ENCODE measurements at regions not wholly inside any gene's neighbourhood (a gene's known extent, or its start where the extent isn't known, plus 50 kb on each side); places are given as distances from the start of the nearest gene placed in this dataset.

DNA sequence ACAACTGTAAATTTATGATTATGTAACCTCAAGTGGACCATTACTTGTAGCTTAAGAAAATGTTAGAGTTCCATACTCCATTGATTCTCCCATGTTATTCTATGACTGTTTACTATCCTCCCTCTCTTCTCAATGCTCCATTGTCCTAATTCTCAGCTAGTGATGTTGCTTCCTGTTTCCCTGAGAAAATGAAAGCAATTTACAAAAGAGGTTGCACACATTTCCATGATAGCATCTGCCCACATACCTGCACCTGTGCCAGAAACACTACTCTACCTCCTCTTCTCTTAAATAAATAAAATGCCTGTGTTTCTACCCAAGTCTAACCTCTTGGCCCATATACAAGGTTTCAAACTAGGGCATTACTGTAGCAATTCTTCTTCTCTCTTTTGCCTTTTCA is 1620.9 kb downstream of the FAM181B start:
- Histone ChIP-seq H3K9me3 (ENCODE audit: low read length) (no peaks in the 10 kb centered on the region), H3K9ac (ENCODE audit: low read length) (no peak overlapping the region), H3K4me3 (ENCODE audit: low read depth in 1 of 2, low read length in 2 of 2) (no peak overlapping the region), H3K4me1 (ENCODE audit: insufficient read depth, low read length) (no peaks in the 10 kb centered on the region), H3K36me3 (ENCODE audit: insufficient read depth, low read length) (no peaks in the 10 kb centered on the region), H3K27me3 (ENCODE audit: control insufficient read depth in 1 of 2, insufficient read depth in 2 of 2, low read length in 2 of 2) (no peaks in the 10 kb centered on the region), H3K27ac (ENCODE audit: low read depth, low read length) (no peak overlapping the region)

DNA sequence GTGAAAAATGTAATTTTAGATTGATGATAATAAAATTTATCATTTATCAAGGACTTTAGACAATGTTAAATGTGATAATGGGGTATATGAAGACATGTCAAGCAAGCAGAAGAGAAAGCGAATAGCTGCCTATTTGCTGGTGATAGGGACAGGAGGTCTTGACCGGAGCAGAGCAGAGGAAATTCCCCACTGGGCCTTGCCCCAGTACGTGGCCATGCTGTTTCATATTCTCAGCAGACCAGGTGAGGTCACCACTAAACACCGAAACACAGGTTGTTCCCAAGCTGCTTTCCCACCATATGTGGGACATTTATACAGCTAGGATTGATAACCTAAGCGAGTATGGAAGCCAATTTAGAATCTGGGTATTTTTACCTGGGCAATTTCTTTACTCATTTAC is 1629.6 kb downstream of the FAM181B start:
- no peak overlapping the region for H3K9ac ChIP-seq (ENCODE audit: low read length)
- no peak overlapping the region for H3K4me3 ChIP-seq (ENCODE audit: low read depth in 1 of 2, low read length in 2 of 2)
- no peak overlapping the region for H3K27ac ChIP-seq (ENCODE audit: low read depth, low read length)
- no peaks in the 10 kb centered on the region for H3K27me3 ChIP-seq (ENCODE audit: control insufficient read depth in 1 of 2, insufficient read depth in 2 of 2, low read length in 2 of 2)
- H3K36me3 ChIP-seq (ENCODE audit: insufficient read depth, low read length): no peaks in the 10 kb centered on the region
- no peaks in the 10 kb centered on the region for H3K9me3 ChIP-seq (ENCODE audit: low read length)
- H3K4me1 ChIP-seq (ENCODE audit: insufficient read depth, low read length): no peaks in the 10 kb centered on the region

DNA sequence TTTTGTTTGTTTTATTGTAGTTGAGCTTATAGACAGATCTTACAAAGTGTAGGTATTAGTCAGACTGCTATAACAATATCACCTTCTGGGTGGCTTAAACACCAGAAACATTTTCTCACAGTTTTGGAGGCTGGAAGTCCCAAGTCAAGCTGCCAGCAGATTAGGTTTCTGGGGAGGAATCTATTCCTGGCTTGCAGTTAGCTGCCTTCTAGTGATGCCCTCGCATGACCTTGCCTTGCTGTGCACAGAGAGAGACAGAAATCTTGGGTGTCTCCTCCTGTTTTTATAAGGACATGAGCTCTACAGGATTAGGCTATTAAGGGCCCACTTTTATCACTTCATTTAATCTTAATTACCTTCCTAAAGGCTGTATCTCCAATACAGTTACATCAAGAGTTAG is 1635.2 kb downstream of the FAM181B start:
- Histone ChIP-seq H3K4me3 (ENCODE audit: low read depth in 1 of 2, low read length in 2 of 2) (no peak overlapping the region), H3K9ac (ENCODE audit: low read length) (no peak overlapping the region), H3K36me3 (ENCODE audit: insufficient read depth, low read length) (no peaks in the 10 kb centered on the region), H3K27me3 (ENCODE audit: control insufficient read depth in 1 of 2, insufficient read depth in 2 of 2, low read length in 2 of 2) (no peaks in the 10 kb centered on the region), H3K9me3 (ENCODE audit: low read length) (no peaks in the 10 kb centered on the region), H3K27ac (ENCODE audit: low read depth, low read length) (no peak overlapping the region), H3K4me1 (ENCODE audit: insufficient read depth, low read length) (no peaks in the 10 kb centered on the region)

- Histone ChIP-seq H3K27me3 (ENCODE audit: control insufficient read depth in 1 of 2, insufficient read depth in 2 of 2, low read length in 2 of 2) (no peaks in the 10 kb centered on the region), H3K9ac (ENCODE audit: low read length) (no peak overlapping the region), H3K9me3 (ENCODE audit: low read length) (no peaks in the 10 kb centered on the region), H3K4me3 (ENCODE audit: low read depth in 1 of 2, low read length in 2 of 2) (no peak overlapping the region), H3K27ac (ENCODE audit: low read depth, low read length) (no peak overlapping the region), H3K36me3 (ENCODE audit: insufficient read depth, low read length) (no peaks in the 10 kb centered on the region), H3K4me1 (ENCODE audit: insufficient read depth, low read length) (no peaks in the 10 kb centered on the region)
These were observed 1641.1 kb downstream of the FAM181B start for GRCh38 chr11:81092522-81092921.

GRCh38 chr11:81089242-81089641 is 1644.4 kb downstream of the FAM181B start:
- no peaks in the 10 kb centered on the region for H3K4me1 ChIP-seq (ENCODE audit: insufficient read depth, low read length)
- no peaks in the 10 kb centered on the region for H3K27me3 ChIP-seq (ENCODE audit: control insufficient read depth in 1 of 2, insufficient read depth in 2 of 2, low read length in 2 of 2)
- no peak overlapping the region for H3K27ac ChIP-seq (ENCODE audit: low read depth, low read length)
- no peak overlapping the region for H3K9ac ChIP-seq (ENCODE audit: low read length)
- H3K9me3 ChIP-seq (ENCODE audit: low read length): no peaks in the 10 kb centered on the region
- H3K4me3 ChIP-seq (ENCODE audit: low read depth in 1 of 2, low read length in 2 of 2): no peak overlapping the region
- no peaks in the 10 kb centered on the region for H3K36me3 ChIP-seq (ENCODE audit: insufficient read depth, low read length)

DNA sequence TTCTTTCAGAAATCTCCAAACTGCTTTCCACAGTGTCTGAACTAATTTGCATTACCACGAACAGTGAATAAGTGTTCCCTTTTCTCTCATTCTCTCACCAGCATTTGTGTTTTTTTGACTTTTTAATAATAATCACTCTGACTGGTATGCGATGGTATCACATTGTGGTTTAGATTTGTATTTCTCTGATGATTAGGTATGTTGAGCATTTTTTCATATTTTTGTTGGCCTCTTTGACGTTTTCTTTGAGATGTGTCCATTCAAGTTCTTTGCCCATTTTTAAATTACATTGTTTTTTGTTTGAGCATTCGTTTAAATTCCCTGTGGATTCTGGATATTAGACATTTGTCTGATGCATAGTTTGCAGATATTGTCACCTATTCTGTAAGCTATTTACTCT is 1639.6 kb upstream of the TENM4 start:
- Histone ChIP-seq H3K27ac (ENCODE audit: low read depth, low read length) (no peak overlapping the region), H3K27me3 (ENCODE audit: control insufficient read depth in 1 of 2, insufficient read depth in 2 of 2, low read length in 2 of 2) (no peaks in the 10 kb centered on the region), H3K4me1 (ENCODE audit: insufficient read depth, low read length) (no peaks in the 10 kb centered on the region), H3K9me3 (ENCODE audit: low read length) (no peaks in the 10 kb centered on the region), H3K36me3 (ENCODE audit: insufficient read depth, low read length) (no peaks in the 10 kb centered on the region), H3K9ac (ENCODE audit: low read length) (no peak overlapping the region), H3K4me3 (ENCODE audit: low read depth in 1 of 2, low read length in 2 of 2) (no peak overlapping the region)

- Histone ChIP-seq H3K4me3 (ENCODE audit: low read depth in 1 of 2, low read length in 2 of 2) (no peak overlapping the region), H3K4me1 (ENCODE audit: insufficient read depth, low read length) (no peaks in the 10 kb centered on the region), H3K27me3 (ENCODE audit: control insufficient read depth in 1 of 2, insufficient read depth in 2 of 2, low read length in 2 of 2) (no peaks in the 10 kb centered on the region), H3K36me3 (ENCODE audit: insufficient read depth, low read length) (no peaks in the 10 kb centered on the region), H3K9ac (ENCODE audit: low read length) (no peak overlapping the region), H3K27ac (ENCODE audit: low read depth, low read length) (no peak overlapping the region), H3K9me3 (ENCODE audit: low read length) (no peaks in the 10 kb centered on the region)
These were observed 1631.4 kb upstream of the TENM4 start for GRCh38 chr11:81072273-81072672.

- Histone ChIP-seq H3K4me3 (ENCODE audit: low read depth in 1 of 2, low read length in 2 of 2) (no peak overlapping the region), H3K36me3 (ENCODE audit: insufficient read depth, low read length) (no peaks in the 10 kb centered on the region), H3K27me3 (ENCODE audit: control insufficient read depth in 1 of 2, insufficient read depth in 2 of 2, low read length in 2 of 2) (no peaks in the 10 kb centered on the region), H3K9me3 (ENCODE audit: low read length) (no peaks in the 10 kb centered on the region), H3K9ac (ENCODE audit: low read length) (no peak overlapping the region), H3K27ac (ENCODE audit: low read depth, low read length) (no peak overlapping the region), H3K4me1 (ENCODE audit: insufficient read depth, low read length) (no peaks in the 10 kb centered on the region)
These were observed 1630.8 kb upstream of the TENM4 start for GRCh38 chr11:81071606-81072005.

DNA sequence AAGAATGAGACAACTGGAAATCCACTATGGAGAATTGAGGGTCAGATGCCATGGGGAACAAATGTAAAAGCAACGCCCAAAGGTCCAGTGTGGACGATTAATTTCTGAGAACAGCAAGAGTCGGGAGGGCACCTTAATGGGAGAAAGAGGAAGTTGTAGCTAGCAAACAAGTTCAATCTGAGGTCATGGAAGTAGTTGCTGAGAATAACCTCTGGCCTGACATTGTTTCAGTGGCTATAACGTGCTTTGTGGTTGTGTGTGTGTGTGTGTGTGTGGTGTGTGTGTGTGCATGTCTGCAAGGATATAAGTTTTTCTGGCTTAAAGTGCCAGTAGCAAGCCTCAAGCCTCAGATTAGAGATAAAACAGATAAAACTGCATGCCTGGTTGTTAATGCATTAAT is 1630.1 kb upstream of the TENM4 start:
- Histone ChIP-seq H3K4me1 (ENCODE audit: insufficient read depth, low read length) (no peaks in the 10 kb centered on the region), H3K27me3 (ENCODE audit: control insufficient read depth in 1 of 2, insufficient read depth in 2 of 2, low read length in 2 of 2) (no peaks in the 10 kb centered on the region), H3K9ac (ENCODE audit: low read length) (no peak overlapping the region), H3K36me3 (ENCODE audit: insufficient read depth, low read length) (no peaks in the 10 kb centered on the region), H3K9me3 (ENCODE audit: low read length) (no peaks in the 10 kb centered on the region), H3K4me3 (ENCODE audit: low read depth in 1 of 2, low read length in 2 of 2) (no peak overlapping the region), H3K27ac (ENCODE audit: low read depth, low read length) (no peak overlapping the region)

DNA sequence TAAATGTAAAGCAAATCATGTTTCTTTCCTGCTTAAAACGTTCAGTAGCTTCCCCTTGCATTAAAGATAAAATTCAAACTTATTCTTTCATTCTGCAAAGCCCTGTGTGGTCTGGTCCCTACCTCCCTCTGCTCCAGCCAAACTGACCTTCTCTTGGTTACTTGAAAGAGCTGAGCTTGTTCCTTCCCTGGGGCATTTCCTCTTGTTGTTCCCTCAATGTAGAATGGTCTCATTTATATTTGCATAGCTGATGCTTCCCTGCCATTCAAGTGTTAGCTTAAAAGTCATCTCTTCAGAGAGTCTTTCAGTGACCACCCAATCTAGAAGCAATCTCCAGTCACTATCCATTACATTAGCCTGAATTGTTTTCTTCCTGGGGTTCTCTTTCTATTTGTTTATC is 1618.5 kb upstream of the TENM4 start:
- H3K4me1 ChIP-seq (ENCODE audit: insufficient read depth, low read length): no peaks in the 10 kb centered on the region
- no peak overlapping the region for H3K9ac ChIP-seq (ENCODE audit: low read length)
- no peak overlapping the region for H3K27ac ChIP-seq (ENCODE audit: low read depth, low read length)
- no peaks in the 10 kb centered on the region for H3K9me3 ChIP-seq (ENCODE audit: low read length)
- no peaks in the 10 kb centered on the region for H3K27me3 ChIP-seq (ENCODE audit: control insufficient read depth in 1 of 2, insufficient read depth in 2 of 2, low read length in 2 of 2)
- no peak overlapping the region for H3K4me3 ChIP-seq (ENCODE audit: low read depth in 1 of 2, low read length in 2 of 2)
- H3K36me3 ChIP-seq (ENCODE audit: insufficient read depth, low read length): no peaks in the 10 kb centered on the region

DNA sequence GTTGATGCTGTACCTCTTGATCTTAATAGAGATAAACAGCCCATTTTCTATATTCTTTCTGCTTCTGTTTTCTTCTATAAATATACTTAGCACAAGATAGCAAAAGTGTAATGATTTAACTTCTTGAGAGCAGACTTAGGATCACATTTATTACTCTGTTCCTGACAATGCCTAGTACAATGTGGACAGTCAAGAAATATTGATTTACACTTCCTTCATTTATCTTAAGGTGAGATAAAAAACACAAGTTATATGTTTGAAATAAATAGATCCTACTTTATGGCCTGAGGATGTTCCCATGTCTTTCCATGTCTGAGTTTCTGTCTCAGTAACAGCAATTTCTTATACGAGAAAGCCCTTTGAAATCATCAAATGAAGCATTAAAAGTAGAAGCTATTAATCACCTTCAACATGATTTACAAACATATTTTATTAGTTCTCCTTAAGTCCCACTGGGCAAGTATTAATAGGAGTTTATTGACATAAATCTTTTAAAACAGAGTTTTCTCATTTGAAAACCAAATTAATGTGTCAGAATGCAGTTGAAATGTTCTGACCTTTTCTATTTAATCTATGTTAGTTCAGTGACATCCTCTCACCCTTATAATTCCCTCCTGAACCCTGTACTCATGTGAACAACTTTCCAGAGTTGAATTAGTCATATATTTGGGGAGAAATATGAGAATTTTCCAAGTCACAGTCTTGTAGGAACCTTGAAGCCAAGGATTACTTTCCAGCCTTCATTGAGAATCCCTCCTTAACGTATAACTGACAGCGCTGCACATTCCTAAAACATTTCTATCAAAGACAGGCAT is 1611.7 kb upstream of the TENM4 start:
- no peak overlapping the region for H3K4me3 ChIP-seq (ENCODE audit: low read depth in 1 of 2, low read length in 2 of 2)
- no peak overlapping the region for H3K9ac ChIP-seq (ENCODE audit: low read length)
- H3K27me3 ChIP-seq (ENCODE audit: control insufficient read depth in 1 of 2, insufficient read depth in 2 of 2, low read length in 2 of 2): no peaks in the 10 kb centered on the region
- H3K36me3 ChIP-seq (ENCODE audit: insufficient read depth, low read length): no peaks in the 10 kb centered on the region
- H3K9me3 ChIP-seq (ENCODE audit: low read length): no peaks in the 10 kb centered on the region
- H3K4me1 ChIP-seq (ENCODE audit: insufficient read depth, low read length): no peaks in the 10 kb centered on the region
- no peak overlapping the region for H3K27ac ChIP-seq (ENCODE audit: low read depth, low read length)

GRCh38 chr11:81039916-81040524 is 1599.2 kb upstream of the TENM4 start:
- Histone ChIP-seq H3K4me3 (ENCODE audit: low read depth in 1 of 2, low read length in 2 of 2) (no peak overlapping the region), H3K4me1 (ENCODE audit: insufficient read depth, low read length) (no peaks in the 10 kb centered on the region), H3K36me3 (ENCODE audit: insufficient read depth, low read length) (no peaks in the 10 kb centered on the region), H3K27me3 (ENCODE audit: control insufficient read depth in 1 of 2, insufficient read depth in 2 of 2, low read length in 2 of 2) (no peaks in the 10 kb centered on the region), H3K9ac (ENCODE audit: low read length) (no peak overlapping the region), H3K9me3 (ENCODE audit: low read length) (no peaks in the 10 kb centered on the region), H3K27ac (ENCODE audit: low read depth, low read length) (no peak overlapping the region)

Measured in muscle layer of colon (tissue), 2 donors.